ENCODE measurements at regions not wholly inside any gene's neighbourhood (a gene's known extent, or its start where the extent isn't known, plus 50 kb on each side); places are given as distances from the start of the nearest gene placed in this dataset.

DNA sequence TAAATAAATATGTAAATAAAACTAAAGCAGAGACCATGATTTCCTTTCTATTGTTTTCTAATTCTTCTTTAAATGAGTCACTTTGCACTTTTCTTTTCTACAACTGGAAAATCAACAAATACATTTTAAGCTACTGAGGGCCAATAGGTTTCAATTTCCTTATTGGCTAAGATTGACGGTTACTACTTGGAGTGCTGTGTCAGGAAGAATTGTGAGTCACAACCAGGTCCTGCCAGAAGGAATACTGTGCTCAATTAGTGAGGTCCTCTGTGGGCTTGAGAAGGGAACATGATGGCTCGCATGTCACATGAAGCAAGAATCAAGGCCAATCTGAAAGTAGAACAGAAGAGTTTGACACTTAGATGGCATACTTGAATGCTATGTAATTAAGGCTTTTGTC is 110.8 kb downstream of the HMHB1 start:
- Histone ChIP-seq H4K20me1 (ENCODE audit: control insufficient read depth, insufficient read depth, low read length, poor library complexity, severe bottlenecking) (no peaks in the 10 kb centered on the region), H2AFZ (ENCODE audit: insufficient read depth, low read depth, low read length, poor library complexity, severe bottlenecking) (no peak overlapping the region), H3K27me3 (replicated peaks in 1 of 4; ENCODE audit: control extremely low read depth in 1 of 4, control insufficient read depth in 3 of 4, insufficient read depth in 4 of 4, low read length in 3 of 4) (no peaks in the 10 kb centered on the region), H3K79me2 (ENCODE audit: control insufficient read depth, insufficient read depth, low read length) (no peaks in the 10 kb centered on the region), H3K4me1 (ENCODE audit: control insufficient read depth in 2 of 2, insufficient read depth in 2 of 2, low read length in 2 of 2) (no peaks in the 10 kb centered on the region), H3K4me3 (ENCODE audit: control extremely low read depth in 1 of 5, extremely low read depth in 1 of 5, insufficient read depth in 1 of 5, low read depth in 2 of 5, low read length in 4 of 5) (no peak overlapping the region), H3K27ac (ENCODE audit: low read length in 2 of 2) (no peak overlapping the region), H3K9ac (ENCODE audit: low read length) (no peak overlapping the region), H3K4me2 (replicated peaks; ENCODE audit: low read depth, low read length, poor library complexity, severe bottlenecking) (no peak overlapping the region), H3K9me3 (ENCODE audit: control extremely low read depth in 1 of 3, control insufficient read depth in 2 of 3, insufficient read depth in 1 of 3, low read length in 2 of 3) (no peaks in the 10 kb centered on the region), H3K36me3 (replicated peaks in 1 of 2; ENCODE audit: control extremely low read depth in 1 of 2, control insufficient read depth in 1 of 2, extremely low read depth in 1 of 2, insufficient read depth in 2 of 2, low read length in 1 of 2) (no peaks in the 10 kb centered on the region)
- ATAC-seq (ENCODE audit: low read depth) (no peak), DNase-seq (no peak)
- no peak overlapping the region for H3K27ac Mint-ChIP-seq
- TF ChIP-seq, protein P1, sequence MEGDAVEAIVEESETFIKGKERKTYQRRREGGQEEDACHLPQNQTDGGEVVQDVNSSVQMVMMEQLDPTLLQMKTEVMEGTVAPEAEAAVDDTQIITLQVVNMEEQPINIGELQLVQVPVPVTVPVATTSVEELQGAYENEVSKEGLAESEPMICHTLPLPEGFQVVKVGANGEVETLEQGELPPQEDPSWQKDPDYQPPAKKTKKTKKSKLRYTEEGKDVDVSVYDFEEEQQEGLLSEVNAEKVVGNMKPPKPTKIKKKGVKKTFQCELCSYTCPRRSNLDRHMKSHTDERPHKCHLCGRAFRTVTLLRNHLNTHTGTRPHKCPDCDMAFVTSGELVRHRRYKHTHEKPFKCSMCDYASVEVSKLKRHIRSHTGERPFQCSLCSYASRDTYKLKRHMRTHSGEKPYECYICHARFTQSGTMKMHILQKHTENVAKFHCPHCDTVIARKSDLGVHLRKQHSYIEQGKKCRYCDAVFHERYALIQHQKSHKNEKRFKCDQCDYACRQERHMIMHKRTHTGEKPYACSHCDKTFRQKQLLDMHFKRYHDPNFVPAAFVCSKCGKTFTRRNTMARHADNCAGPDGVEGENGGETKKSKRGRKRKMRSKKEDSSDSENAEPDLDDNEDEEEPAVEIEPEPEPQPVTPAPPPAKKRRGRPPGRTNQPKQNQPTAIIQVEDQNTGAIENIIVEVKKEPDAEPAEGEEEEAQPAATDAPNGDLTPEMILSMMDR (IDR thresholded peaks at IDR 0.05), result no peak
- TF ChIP-seq EZH2 (IDR thresholded peaks at IDR 0.05; ENCODE audit: borderline replicate concordance, insufficient read depth, low read depth, low read length, poor library complexity, severe bottlenecking), result no peak
- CTCF ChIA-PET, result no interaction called here
- POLR2A ChIA-PET, result no interaction called here
- H3K4me1 Mint-ChIP-seq, result no peaks in the 10 kb centered on the region
- WGBS (ENCODE audit: insufficient coverage), result 86% methylated on average over 2 of the region's 2 CpGs
- H3K27me3 Mint-ChIP-seq, result peaks cover 15% of the 10 kb centered on the region
- intact Hi-C loops (cut with micrococcal nuclease), result no loop called here
- no peak overlapping the region for H3K4me3 Mint-ChIP-seq
- H3K9me3 Mint-ChIP-seq (ENCODE audit: insufficient read depth), result no peaks in the 10 kb centered on the region

DNA sequence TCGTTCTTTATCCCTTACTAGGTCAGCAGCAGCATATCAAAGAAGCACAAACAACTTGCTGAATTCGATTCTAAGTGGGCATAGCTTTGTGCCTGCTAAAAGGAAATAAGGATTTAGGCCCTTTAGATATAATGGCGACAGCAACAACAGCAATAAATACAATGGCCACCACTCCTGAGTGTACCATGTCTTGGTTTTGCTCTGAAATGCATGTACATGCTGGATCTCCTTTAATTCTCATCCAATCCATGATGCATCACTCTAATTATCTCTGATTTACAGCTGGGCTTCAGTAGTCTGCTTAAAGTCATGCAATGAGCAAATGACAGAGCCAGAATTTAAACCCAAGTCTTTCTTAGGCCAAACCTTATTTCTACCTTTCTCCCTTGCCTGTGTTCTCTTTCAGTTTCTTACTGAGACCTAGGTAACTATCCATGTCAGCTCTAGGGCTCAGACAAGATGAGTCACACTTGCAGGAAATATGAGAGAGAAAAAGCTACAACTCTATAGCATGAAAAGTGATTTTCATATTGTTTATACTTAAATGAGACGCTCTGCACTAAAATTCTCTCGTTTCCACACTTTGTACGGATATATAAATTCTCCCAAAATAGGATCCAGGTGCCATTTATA is 111.8 kb downstream of the HMHB1 start:
- intact Hi-C loops (cut with micrococcal nuclease), result no loop called here
- DNase-seq (no peak), ATAC-seq (ENCODE audit: low read depth) (no peak)
- no peaks in the 10 kb centered on the region for H3K27me3 ChIP-seq (replicated peaks in 1 of 4; ENCODE audit: control extremely low read depth in 1 of 4, control insufficient read depth in 3 of 4, insufficient read depth in 4 of 4, low read length in 3 of 4)
- ChIA-PET POLR2A (no interaction called here), CTCF (no interaction called here)
- no peak overlapping the region for H3K9ac ChIP-seq (ENCODE audit: low read length)
- no peaks in the 10 kb centered on the region for H3K36me3 ChIP-seq (replicated peaks in 1 of 2; ENCODE audit: control extremely low read depth in 1 of 2, control insufficient read depth in 1 of 2, extremely low read depth in 1 of 2, insufficient read depth in 2 of 2, low read length in 1 of 2)
- H3K4me2 ChIP-seq (replicated peaks; ENCODE audit: low read depth, low read length, poor library complexity, severe bottlenecking), result no peak overlapping the region
- WGBS (ENCODE audit: insufficient coverage), result 80% methylated on average over 1 of the region's 6 CpGs
- no peak overlapping the region for H3K27ac ChIP-seq (ENCODE audit: low read length in 2 of 2)
- H3K79me2 ChIP-seq (ENCODE audit: control insufficient read depth, insufficient read depth, low read length), result no peaks in the 10 kb centered on the region
- no peaks in the 10 kb centered on the region for H3K4me1 ChIP-seq (ENCODE audit: control insufficient read depth in 2 of 2, insufficient read depth in 2 of 2, low read length in 2 of 2)
- no peak overlapping the region for H3K27ac Mint-ChIP-seq
- no peaks in the 10 kb centered on the region for H3K9me3 Mint-ChIP-seq (ENCODE audit: insufficient read depth)
- H3K4me3 ChIP-seq (ENCODE audit: control extremely low read depth in 1 of 5, extremely low read depth in 1 of 5, insufficient read depth in 1 of 5, low read depth in 2 of 5, low read length in 4 of 5), result no peak overlapping the region
- H3K4me1 Mint-ChIP-seq, result no peaks in the 10 kb centered on the region
- no peaks in the 10 kb centered on the region for H4K20me1 ChIP-seq (ENCODE audit: control insufficient read depth, insufficient read depth, low read length, poor library complexity, severe bottlenecking)
- no peaks in the 10 kb centered on the region for H3K9me3 ChIP-seq (ENCODE audit: control extremely low read depth in 1 of 3, control insufficient read depth in 2 of 3, insufficient read depth in 1 of 3, low read length in 2 of 3)
- no peak for TF ChIP-seq EZH2 (IDR thresholded peaks at IDR 0.05; ENCODE audit: borderline replicate concordance, insufficient read depth, low read depth, low read length, poor library complexity, severe bottlenecking)
- TF ChIP-seq, protein P1 (IDR thresholded peaks at IDR 0.05), result no peak
- H3K4me3 Mint-ChIP-seq, result no peak overlapping the region
- H2AFZ ChIP-seq (ENCODE audit: insufficient read depth, low read depth, low read length, poor library complexity, severe bottlenecking), result no peak overlapping the region
- H3K27me3 Mint-ChIP-seq, result peaks cover 15% of the 10 kb centered on the region
